Ectodermal cell (in vitro differentiated cells): ENCODE measurements at regions not wholly inside any gene's neighbourhood (a gene's known extent, or its start where the extent isn't known, plus 50 kb on each side); places are given as distances from the start of the nearest gene placed in this dataset.

Source experiments
- H3K27ac ChIP-seq: 2 replicates; pipeline ENCODE4 v1.7.0; 2013; ENCODE audit warnings: mild to moderate bottlenecking, low read depth, low read length; ENCODE audit not compliant: insufficient read depth, poor library complexity, severe bottlenecking
- H3K27me3 ChIP-seq: 2 replicates; pipeline ENCODE4 v1.7.0; 2013; ENCODE audit warnings: mild to moderate bottlenecking, low read length; ENCODE audit not compliant: insufficient read depth, control insufficient read depth, poor library complexity, severe bottlenecking
- H3K36me3 ChIP-seq: one replicate; pipeline ENCODE4 v1.7.0; 2013; ENCODE audit warnings: low read length; ENCODE audit not compliant: control insufficient read depth, insufficient read depth
- H3K4me1 ChIP-seq: one replicate; pipeline ENCODE4 v1.7.0; 2013; ENCODE audit warnings: low read length; ENCODE audit not compliant: control insufficient read depth, insufficient read depth
- H3K4me3 ChIP-seq: 2 replicates; pipeline ENCODE4 v1.7.0; 2013; ENCODE audit warnings: low read depth, low read length, control low read depth; ENCODE audit not compliant: insufficient read depth
- H3K9me3 ChIP-seq: 2 replicates; pipeline ENCODE4 v1.7.0; 2013; ENCODE audit warnings: mild to moderate bottlenecking, low read length, moderate library complexity; ENCODE audit not compliant: control insufficient read depth
- WGBS, 2 experiments: methylation state at CpG; one replicate each; pipeline ENCODE4 v1.1.7; 2013; ENCODE audit warnings: missing lambda C conversion rate in 2 of 2; 5-methylcytosine and 5-hydroxymethylcytosine counted together

DNA sequence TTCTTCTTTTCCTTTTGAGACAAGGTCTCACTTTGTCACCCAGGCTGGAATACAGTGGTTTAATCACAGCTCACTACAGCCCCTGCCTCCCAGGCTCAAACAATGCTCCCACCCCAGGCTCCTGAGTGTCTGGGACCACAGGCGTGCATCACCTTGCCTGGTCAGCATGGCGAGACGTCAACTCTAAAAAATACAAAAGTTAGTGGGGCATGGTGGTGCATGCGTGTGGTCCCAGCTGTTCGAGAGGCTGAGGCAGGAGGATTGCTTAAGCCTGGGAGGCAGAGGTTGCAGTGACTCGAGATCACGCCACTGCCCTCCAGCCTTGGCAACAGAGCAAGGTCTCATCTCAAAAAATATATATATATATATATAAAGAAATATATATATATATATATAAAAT, 242.4 kb downstream of the SHOX start:
- Histone ChIP-seq H3K4me1 (no peaks in the 10 kb centered on the region), H3K27ac (no peak overlapping the region), H3K27me3 (no peaks in the 10 kb centered on the region), H3K4me3 (no peak overlapping the region), H3K9me3 (no peaks in the 10 kb centered on the region), H3K36me3 (no peaks in the 10 kb centered on the region)
- 82 to 93% methylated on average over 5 of the region's 7 CpGs for WGBS, 2 experiments

DNA sequence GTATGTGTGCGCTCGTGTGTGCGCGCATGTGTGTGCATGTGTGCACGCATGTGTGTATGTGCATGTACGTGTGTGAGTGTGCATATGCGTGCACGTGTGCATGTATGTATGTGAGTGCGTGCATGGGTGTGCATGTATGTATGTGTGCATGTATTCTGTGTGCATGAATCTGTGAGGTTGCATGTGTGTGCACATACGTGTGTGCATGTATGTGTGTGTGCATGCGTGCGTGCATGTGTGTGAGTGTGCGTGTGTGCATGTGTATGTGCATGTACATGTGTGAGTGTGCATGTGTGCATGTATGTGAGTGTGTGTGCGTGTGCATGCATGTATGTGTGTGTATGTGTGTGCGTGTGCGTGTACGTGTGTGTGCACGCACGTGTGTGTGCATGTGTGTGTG, 241.5 kb downstream of the SHOX start:
- H3K4me1 ChIP-seq, result peaks cover 3% of the 10 kb centered on the region
- 88 to 91% methylated on average over 19 of the region's 19 CpGs for WGBS, 2 experiments
- no peaks in the 10 kb centered on the region for H3K9me3 ChIP-seq
- no peak overlapping the region for H3K4me3 ChIP-seq
- no peak overlapping the region for H3K27ac ChIP-seq
- H3K36me3 ChIP-seq, result no peaks in the 10 kb centered on the region
- H3K27me3 ChIP-seq, result no peaks in the 10 kb centered on the region

GRCh38 chrX:871626-872025, 241.0 kb downstream of the SHOX start:
- no peak overlapping the region for H3K4me3 ChIP-seq
- peaks cover 3% of the 10 kb centered on the region for H3K4me1 ChIP-seq
- H3K9me3 ChIP-seq, result no peaks in the 10 kb centered on the region
- H3K36me3 ChIP-seq, result no peaks in the 10 kb centered on the region
- WGBS, 2 experiments, result 94% methylated on average over 10 of the region's 10 CpGs
- no peaks in the 10 kb centered on the region for H3K27me3 ChIP-seq
- no peak overlapping the region for H3K27ac ChIP-seq

DNA sequence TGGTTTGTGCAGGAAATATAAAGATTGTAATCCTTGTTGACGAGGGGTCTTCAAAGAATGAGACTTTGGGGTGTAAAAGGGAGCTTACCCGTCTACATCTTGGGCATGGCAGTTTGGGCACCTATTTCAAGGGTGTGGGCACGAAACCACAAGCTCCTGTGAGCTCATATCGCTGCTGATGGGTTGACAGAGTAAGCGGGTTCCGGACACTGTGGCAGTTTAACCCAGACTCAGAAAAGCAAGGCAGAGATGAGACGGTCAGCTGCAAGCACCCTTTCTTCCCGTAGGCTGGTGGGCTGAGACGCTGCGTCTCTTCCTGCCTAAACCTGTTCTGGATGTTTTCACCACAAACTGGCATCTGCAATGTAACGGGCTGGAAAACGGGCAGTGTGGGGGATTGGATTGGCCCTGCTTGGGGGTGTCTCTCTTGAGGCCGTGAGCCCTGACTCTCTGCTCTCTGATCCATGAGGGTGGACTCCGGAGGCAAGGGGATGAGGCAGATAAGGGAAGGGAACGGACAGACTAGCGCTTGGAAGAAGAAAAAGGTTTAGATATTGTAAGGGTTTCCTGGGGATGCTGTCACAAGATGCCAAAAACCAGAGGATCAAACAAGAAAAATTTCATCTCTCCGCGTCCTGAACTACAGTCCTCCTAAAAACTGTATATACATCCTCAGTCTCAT, 237.5 kb downstream of the SHOX start:
- H3K4me3 ChIP-seq, result no peak overlapping the region
- no peak overlapping the region for H3K27ac ChIP-seq
- WGBS, 2 experiments, result 92 to 93% methylated on average over 18 of the region's 18 CpGs
- H3K36me3 ChIP-seq, result no peaks in the 10 kb centered on the region
- H3K4me1 ChIP-seq, result peaks cover 3% of the 10 kb centered on the region
- no peaks in the 10 kb centered on the region for H3K27me3 ChIP-seq
- H3K9me3 ChIP-seq, result no peaks in the 10 kb centered on the region

DNA sequence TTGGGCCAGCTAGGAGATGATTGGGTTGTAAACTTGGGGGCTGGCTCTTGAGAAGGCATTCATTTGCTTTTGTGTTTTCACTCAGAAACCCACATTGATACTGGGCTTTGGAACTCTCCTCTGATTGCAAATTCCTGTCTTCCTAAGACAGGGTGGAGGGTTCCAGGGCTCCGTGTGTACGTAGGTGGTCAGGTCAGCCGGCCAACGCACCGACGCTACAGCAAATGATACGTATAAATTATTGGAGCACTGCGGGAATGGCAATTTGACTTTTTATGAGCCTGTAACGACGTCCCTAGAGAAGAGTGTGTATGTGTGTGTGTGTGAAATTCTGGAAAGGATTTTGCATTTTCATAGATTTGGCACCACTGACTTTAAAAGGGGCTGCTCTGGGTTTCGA, 236.9 kb downstream of the SHOX start:
- peaks cover 3% of the 10 kb centered on the region for H3K4me1 ChIP-seq
- no peak overlapping the region for H3K4me3 ChIP-seq
- no peaks in the 10 kb centered on the region for H3K27me3 ChIP-seq
- WGBS, 2 experiments, result 89 to 90% methylated on average over 11 of the region's 11 CpGs
- H3K27ac ChIP-seq, result no peak overlapping the region
- H3K36me3 ChIP-seq, result no peaks in the 10 kb centered on the region
- H3K9me3 ChIP-seq, result no peaks in the 10 kb centered on the region

- Histone ChIP-seq H3K27me3 (no peaks in the 10 kb centered on the region), H3K36me3 (no peaks in the 10 kb centered on the region), H3K27ac (no peak overlapping the region), H3K4me3 (no peak overlapping the region), H3K4me1 (peaks cover 3% of the 10 kb centered on the region), H3K9me3 (no peaks in the 10 kb centered on the region)
- 87% methylated on average over 16 to 17 of the region's 18 CpGs for WGBS, 2 experiments
Observed at GRCh38 chrX:866441-866990, 235.9 kb downstream of the SHOX start.

- 71 to 79% methylated on average over 3 of the region's 3 CpGs for WGBS, 2 experiments
Observed at GRCh38 chrX:865422-865821, 234.8 kb downstream of the SHOX start.

DNA sequence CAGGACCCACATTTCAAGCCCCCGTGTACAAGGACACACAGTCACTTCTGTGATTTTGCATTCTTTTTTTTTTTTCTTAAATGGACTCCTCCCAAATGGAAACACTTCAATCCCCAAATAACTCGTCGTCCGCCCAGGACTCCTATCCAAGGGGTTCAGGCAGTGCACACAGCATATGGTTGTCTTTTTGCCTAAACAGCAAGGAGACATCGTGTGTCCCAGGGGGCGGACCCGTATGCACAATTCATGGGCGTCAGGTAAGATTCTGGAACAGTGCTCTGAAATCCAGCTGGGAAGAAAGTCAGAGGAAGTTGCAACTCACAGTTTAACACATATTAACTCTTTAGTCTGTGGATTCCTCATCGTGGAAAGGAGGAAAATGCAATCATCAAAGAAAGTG, 231.3 kb downstream of the SHOX start:
- no peak overlapping the region for H3K4me3 ChIP-seq
- H3K27ac ChIP-seq, result no peak overlapping the region
- 86 to 89% methylated on average over 9 of the region's 9 CpGs for WGBS, 2 experiments
- no peaks in the 10 kb centered on the region for H3K36me3 ChIP-seq
- H3K4me1 ChIP-seq, result no peaks in the 10 kb centered on the region
- no peaks in the 10 kb centered on the region for H3K27me3 ChIP-seq
- no peaks in the 10 kb centered on the region for H3K9me3 ChIP-seq

More at GRCh38 chrX:865422-865821, 234.8 kb downstream of the SHOX start:
- peaks cover 3% of the 10 kb centered on the region for H3K4me1 ChIP-seq
- no peaks in the 10 kb centered on the region for H3K27me3 ChIP-seq
- H3K9me3 ChIP-seq, result no peaks in the 10 kb centered on the region
- H3K36me3 ChIP-seq, result no peaks in the 10 kb centered on the region
- H3K4me3 ChIP-seq, result no peak overlapping the region
- H3K27ac ChIP-seq, result no peak overlapping the region

GRCh38 chrX:861340-861890, 230.8 kb downstream of the SHOX start:
- Histone ChIP-seq H3K4me1 (no peaks in the 10 kb centered on the region), H3K9me3 (no peaks in the 10 kb centered on the region), H3K27me3 (no peaks in the 10 kb centered on the region), H3K36me3 (no peaks in the 10 kb centered on the region), H3K27ac (no peak overlapping the region), H3K4me3 (no peak overlapping the region)
- 84 to 88% methylated on average over 14 of the region's 14 CpGs for WGBS, 2 experiments

DNA sequence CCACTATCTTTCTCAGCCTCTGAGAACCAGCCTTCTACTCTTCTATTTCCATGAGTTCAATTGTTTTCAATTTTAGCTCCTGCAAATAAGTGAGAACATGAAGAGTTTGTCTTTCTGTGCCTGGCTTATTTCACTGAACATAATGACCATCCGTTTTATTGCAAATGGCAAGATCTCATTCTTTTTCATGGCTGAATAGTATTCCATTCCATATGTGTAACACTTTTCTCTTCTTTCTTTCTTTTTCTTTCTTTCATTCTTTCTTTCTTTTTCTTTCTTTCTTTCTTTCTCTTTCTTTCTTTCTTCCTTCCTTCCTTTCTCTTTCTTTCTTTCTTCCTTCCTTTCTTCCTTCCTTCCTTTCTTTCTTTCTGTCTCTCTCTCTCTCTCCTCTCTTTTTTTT, 228.7 kb downstream of the SHOX start:
- H3K4me1 ChIP-seq, result no peaks in the 10 kb centered on the region
- H3K27me3 ChIP-seq, result no peaks in the 10 kb centered on the region
- H3K9me3 ChIP-seq, result no peaks in the 10 kb centered on the region
- H3K36me3 ChIP-seq, result no peaks in the 10 kb centered on the region
- WGBS, 2 experiments, result 85 to 86% methylated on average over 1 of the region's 1 CpG
- no peak overlapping the region for H3K27ac ChIP-seq
- no peak overlapping the region for H3K4me3 ChIP-seq
